HL-60 (cell line): ENCODE measurements at regions not wholly inside any gene's neighbourhood (a gene's known extent, or its start where the extent isn't known, plus 50 kb on each side); places are given as distances from the start of the nearest gene placed in this dataset.

Experiments
- DNase-seq, 2 experiments: peaks; one replicate each; pipeline ENCODE4 v3.0.0-alpha.2; 2010 to 2020; ENCODE audit warnings: low read depth in 1 of 2, low spot score in 1 of 2
- H3K27ac ChIP-seq: fragments of 250-450 bp; sonication (Bioruptor Pico); replicated peaks from 2 replicates; pipeline ENCODE4 v1.5.1; 2020; ENCODE audit warnings: mild to moderate bottlenecking, moderate library complexity
- H3K27me3 ChIP-seq: fragments of 250-450 bp; sonication (Bioruptor Pico); 2 replicates; pipeline ENCODE4 v1.5.1; 2021; ENCODE audit warnings: mild to moderate bottlenecking, moderate library complexity; ENCODE audit not compliant: insufficient read depth, poor library complexity, severe bottlenecking
- H3K4me3 ChIP-seq: replicated peaks from 2 replicates; pipeline ENCODE4 v1.5.1; 2011; ENCODE audit warnings: mild to moderate bottlenecking, control low read depth, low read length; ENCODE audit not compliant: insufficient read depth
- CTCF ChIP-seq: IDR thresholded peaks from one replicate; pipeline ENCODE4 v1.5.1; 2011; ENCODE audit warnings: low read length, control low read depth, inconsistent platforms; ENCODE audit not compliant: insufficient read depth
- GABPA ChIP-seq: IDR thresholded peaks from 2 replicates; pipeline ENCODE4 v1.6.1; 2012; ENCODE audit warnings: low read depth
- POLR2AphosphoS5 ChIP-seq: IDR thresholded peaks from 2 replicates; pipeline ENCODE4 v1.6.1; 2012; ENCODE audit warnings: low read depth
- REST ChIP-seq: IDR thresholded peaks from 2 replicates; pipeline ENCODE4 v1.6.1; 2012; ENCODE audit warnings: low read depth; ENCODE audit not compliant: insufficient replicate concordance
- SPI1 ChIP-seq: IDR thresholded peaks from 2 replicates; pipeline ENCODE4 v1.6.1; 2012; ENCODE audit warnings: low read depth, mild to moderate bottlenecking, borderline replicate concordance

GRCh38 chr15:69992348-69992747 is 105.4 kb downstream of the TLE3 start:
- Histone ChIP-seq H3K27me3 (no peaks in the 10 kb centered on the region), H3K4me3 (no peak overlapping the region), H3K27ac (no peak overlapping the region)
- TF ChIP-seq GABPA (no peak), REST (no peak), SPI1 (no peak), CTCF (no peak), POLR2AphosphoS5 (no peak)
- DNase-seq, result no peak

GRCh38 chr15:69994429-69995205 is 103.1 kb downstream of the TLE3 start:
- TF ChIP-seq REST, result no peak
- no peak for TF ChIP-seq GABPA
- no peak for TF ChIP-seq SPI1
- no peak for TF ChIP-seq POLR2AphosphoS5
- TF ChIP-seq CTCF, result no peak
- no peaks in the 10 kb centered on the region for H3K27me3 ChIP-seq
- no peak overlapping the region for H3K27ac ChIP-seq
- no peak overlapping the region for H3K4me3 ChIP-seq
- no peak for DNase-seq

- TF ChIP-seq REST (no peak), POLR2AphosphoS5 (no peak), GABPA (no peak), SPI1 (no peak), CTCF (no peak)
- Histone ChIP-seq H3K4me3 (no peak overlapping the region), H3K27me3 (no peaks in the 10 kb centered on the region), H3K27ac (no peak overlapping the region)
- no peak for DNase-seq
Observed at GRCh38 chr15:69996321-69997160, 101.2 kb downstream of the TLE3 start.
